SW480 (cell line): ENCODE measurements at regions not wholly inside any gene's neighbourhood (a gene's known extent, or its start where the extent isn't known, plus 50 kb on each side); places are given as distances from the start of the nearest gene placed in this dataset.
A peak's percentile ranks its signal among the peaks of the same experiment; 100 is the strongest.

Experiments
- DNase-seq: peaks from one replicate; pipeline ENCODE4 v3.0.0-alpha.2; 2016; ENCODE audit warnings: low spot score

DNA sequence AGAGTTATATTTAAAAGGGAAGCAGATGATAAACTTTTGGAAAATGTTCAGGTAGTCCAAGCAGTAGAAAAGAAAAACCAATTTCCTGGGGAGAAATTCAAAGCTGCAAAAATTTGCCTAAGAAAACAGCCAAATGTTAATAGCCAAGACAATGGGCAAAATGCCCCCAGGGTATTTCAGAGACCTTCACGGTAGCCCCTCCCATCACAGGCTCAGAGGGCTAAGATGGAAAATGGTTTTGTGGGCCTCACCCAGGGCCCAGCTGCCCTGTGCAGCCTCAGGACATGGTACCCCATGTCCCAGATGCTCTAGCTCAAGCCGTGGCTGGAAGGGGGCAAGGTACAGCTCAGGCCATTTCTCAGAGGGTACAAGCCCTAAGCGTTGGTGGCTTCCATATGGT, 391.0 kb downstream of the ZIC4 start:
- DNase-seq: no peak

DNA sequence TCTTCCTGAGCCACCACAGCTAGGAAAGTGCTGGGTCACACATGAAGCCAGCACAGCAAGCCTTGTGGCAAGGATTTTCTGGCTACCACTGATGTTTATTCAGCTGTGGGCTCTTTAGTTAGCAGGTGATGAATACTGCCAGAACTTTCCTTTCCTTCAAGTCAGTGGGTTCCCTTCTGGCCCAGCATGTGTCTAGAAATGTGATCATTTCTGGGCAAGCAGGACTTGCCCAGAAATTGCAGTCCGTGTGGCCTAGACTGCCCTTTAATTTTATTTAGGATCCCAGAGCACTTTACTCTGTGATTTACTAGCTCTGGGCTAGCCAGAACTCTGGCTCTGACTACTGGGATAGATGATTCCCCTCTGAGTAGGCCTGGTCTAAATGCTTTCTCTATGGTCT, 397.5 kb downstream of the ZIC4 start:
- no peak for DNase-seq

GRCh38 chr3:147008458-147008857, 397.9 kb downstream of the ZIC4 start:
- no peak for DNase-seq

DNA sequence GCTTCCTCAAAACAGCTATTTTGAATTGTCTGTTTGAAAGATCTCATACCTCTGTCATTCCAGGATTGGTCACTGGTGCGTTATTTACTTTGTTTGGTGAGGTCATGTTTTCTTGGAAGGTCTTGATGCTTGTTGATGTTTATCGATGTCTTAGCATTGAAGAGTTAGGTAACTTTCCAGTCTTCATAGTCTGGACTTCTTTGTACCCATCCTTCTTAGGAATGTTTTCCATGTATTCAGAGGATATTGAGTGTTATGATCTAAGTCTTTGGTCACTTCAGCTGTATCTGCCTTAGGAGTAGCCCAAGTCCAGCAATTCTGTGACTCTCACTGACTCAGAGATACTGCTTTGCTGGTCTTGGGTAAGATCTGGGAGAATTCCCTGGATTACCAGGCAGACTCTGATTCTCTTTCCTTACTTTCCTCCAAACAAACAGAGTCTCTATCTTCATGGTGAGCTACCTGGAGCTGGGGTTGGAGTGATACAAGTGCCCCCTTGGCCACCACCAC, 398.6 kb downstream of the ZIC4 start:
- no peak for DNase-seq

- no peak for DNase-seq
Measured at GRCh38 chr3:147002721-147003120, 397.6 kb upstream of the PLSCR5 start.

DNA sequence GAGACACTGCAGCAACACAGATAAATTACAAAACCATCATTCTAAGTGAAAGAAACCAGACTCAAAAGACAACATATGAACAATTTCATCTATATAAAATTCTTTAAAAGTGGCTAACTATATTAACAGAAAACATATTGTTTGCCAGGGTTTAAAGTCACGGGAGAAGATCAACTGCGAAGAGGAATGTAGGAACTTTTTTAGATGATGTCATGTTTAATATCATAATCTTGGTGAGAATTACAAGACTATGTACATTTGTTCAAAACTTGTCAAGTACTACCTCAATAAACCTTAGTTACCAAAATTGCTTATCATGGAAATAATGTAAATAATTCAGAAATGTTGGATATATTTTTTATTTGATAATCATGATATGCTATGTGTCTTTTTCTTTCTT, 395.1 kb upstream of the PLSCR5 start:
- no peak for DNase-seq

- DNase-seq: no peak
Measured at GRCh38 chr3:146991907-146992306, 386.8 kb upstream of the PLSCR5 start.

DNA sequence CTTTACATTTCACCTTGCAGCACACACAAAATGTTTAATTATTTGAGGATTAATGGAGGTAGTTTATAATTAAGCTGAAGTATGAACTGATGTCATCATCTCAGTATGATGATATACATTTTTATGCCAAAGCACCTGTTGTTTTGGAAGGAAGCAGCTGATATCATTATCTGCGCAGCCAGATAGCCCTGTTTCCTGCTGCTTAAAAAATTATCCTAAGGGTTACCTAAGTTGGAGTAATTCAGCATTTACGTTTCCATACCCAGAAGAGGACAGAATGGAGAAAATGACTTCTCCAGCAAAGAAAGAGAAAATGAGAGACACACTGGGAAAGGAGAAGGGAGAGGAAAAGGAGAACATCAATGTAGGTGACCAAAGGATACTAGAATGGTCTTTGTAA, 370.3 kb upstream of the PLSCR5 start:
- DNase-seq: no peak

GRCh38 chr3:146975032-146975431, 369.9 kb upstream of the PLSCR5 start:
- DNase-seq: no peak

DNA sequence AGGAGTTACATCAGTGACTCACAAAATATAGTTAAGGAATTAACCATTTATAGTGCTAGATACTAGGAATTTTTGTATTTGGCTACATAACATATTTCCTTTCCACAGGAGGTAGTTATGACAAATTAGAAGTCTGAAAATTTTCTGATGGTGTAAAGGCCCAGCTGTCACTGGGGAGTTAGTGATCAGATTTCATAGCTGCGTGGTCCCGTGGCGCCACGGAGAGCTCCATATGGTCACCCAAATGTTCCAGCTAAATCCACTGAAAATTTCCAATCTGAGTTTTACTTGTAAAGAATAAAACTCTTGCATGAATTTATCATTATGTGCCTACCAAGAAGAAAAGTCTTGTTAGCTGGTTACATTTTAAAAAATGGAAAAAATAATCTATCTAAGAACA, 368.9 kb upstream of the PLSCR5 start:
- no peak for DNase-seq

GRCh38 chr3:146972726-146973125, 367.6 kb upstream of the PLSCR5 start:
- peak; percentile 43 for DNase-seq

DNA sequence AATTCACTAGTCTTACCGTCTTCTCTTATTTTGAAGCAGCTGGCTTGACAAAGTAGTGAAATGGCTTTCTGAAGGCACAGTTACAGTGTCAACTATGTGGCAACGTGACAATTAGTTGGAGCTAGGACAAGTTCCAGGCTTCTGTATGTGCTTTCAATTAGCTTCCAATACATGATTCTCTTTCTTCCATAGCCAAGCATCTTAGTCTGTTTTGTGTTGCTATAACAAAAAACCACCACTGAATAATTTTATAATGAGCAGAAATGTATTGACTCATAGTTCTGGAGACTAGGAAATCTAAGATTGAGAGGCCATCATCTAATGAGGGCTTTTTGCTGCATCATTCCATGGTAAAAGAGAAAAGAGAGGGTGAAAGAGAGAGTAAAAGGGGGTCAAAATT, 365.1 kb upstream of the PLSCR5 start:
- DNase-seq: no peak

GRCh38 chr3:146969356-146969755, 364.2 kb upstream of the PLSCR5 start:
- DNase-seq: no peak

- DNase-seq: peak; percentile 36
Measured at GRCh38 chr3:146968204-146968651, 363.1 kb upstream of the PLSCR5 start.

- no peak for DNase-seq
Measured at GRCh38 chr3:146967783-146968182, 362.6 kb upstream of the PLSCR5 start.

DNA sequence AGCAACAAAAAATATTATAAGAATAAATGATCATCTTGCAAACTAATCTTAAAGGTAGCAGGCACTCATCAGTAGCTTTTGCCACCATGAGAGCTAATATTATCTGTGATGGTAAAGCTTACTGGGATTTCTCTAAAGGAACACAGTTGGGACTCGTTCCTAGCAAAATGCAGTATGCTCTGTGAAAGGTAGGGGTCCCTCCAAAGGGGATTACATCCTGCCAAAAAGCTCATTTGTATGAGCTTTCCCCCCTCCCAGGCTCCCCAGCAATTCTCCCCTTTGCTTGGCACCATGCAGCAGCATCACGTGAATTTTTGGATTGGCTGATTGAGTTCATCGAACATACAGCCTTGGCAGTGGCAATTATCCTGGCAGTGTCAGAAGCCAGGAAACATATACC, 361.0 kb upstream of the PLSCR5 start:
- no peak for DNase-seq

DNA sequence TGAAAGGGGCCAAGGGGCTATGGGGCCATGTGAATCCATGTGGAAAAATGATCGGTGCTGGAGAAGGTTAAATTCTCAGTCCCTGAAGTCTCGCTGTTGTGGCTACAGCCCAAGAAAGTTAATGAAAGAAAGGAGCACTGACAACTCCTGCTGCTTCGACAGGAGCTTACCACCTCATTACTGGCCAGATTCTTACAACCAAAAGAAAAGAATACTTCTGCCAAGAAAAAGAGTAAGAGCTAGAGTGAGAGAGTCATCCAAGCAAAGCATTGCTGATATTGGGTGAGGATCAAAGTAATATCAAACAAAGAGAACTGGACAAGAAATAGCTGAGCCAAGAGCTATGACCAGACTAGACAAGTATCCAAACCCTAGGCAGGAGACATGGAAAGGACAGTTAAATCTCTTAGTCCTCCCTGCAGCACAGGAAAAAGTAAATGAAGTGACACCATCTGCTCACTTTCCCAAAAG, 348.4 kb upstream of the PLSCR5 start:
- no peak for DNase-seq

- DNase-seq: no peak
Measured at GRCh38 chr3:146948985-146949384, 343.8 kb upstream of the PLSCR5 start.

DNA sequence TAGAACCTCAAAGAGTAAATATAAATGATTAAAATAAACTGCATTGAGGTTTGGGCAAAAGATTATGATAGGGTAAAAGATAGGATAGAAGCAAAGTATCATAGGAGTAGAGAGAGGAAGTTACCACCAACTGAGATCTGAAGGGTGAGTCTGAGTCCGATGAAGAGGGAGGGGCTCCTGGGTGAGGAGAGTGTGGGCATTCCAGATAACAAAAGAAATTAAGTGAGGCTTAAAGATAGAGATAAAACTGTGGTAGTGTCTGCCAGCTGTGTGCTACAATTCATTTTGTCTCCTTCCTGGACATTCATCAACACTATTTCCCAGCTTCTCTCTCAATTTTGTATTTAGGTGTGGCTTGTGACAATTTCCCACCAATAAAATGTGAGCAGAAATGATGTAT, 343.0 kb upstream of the PLSCR5 start:
- DNase-seq: no peak

GRCh38 chr3:146929696-146930095, 324.6 kb upstream of the PLSCR5 start:
- DNase-seq: no peak

GRCh38 chr3:146928421-146929059, 323.4 kb upstream of the PLSCR5 start:
- no peak for DNase-seq

DNA sequence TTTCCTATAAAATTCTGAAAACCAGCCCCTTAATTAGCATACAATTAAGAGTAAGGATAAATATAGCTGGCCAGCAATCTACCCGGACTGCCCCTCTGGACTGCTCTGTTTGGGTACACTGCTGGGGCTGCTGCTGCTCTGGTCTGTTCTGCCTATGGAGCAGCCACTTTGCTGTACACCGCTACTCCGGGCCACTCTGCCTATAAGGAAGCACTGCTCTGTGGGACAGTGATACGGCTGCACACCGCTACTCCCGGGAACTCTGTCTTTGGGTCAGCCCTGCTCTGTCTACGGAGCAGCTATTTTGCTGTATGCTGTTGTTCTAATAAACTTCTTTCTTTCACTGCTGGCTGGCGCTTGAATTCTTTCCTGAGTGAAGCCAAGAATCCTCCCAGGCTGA, 316.5 kb upstream of the PLSCR5 start:
- DNase-seq: no peak

DNA sequence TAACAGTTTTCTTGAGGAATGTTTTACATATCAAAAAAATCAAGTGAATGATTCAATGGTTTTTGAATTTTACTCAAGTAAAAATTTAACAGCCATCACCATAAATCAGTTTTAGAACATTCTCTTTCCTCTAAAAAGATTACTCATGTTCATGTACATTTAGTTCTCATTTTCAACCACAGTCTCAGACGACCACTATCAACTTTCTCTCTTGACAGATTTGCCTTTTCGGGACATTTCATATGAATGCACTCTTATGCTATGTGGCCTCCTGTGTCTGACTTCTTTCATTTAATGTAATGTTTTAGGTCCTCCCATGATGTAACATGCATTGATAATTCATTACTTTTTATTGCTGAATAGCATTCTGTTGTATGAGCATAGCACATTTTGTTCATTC, 309.3 kb upstream of the PLSCR5 start:
- no peak for DNase-seq
